GM23248 (cell line): ENCODE measurements at regions not wholly inside any gene's neighbourhood (a gene's known extent, or its start where the extent isn't known, plus 50 kb on each side); places are given as distances from the start of the nearest gene placed in this dataset.

Experiments
- EZH2 ChIP-seq: fragments of 200-600 bp; sonication (generic); IDR thresholded peaks from 2 replicates; pipeline ENCODE4 v1.6.1; 2018; ENCODE audit warnings: antibody characterized with exemption, mild to moderate bottlenecking; ENCODE audit not compliant: insufficient read depth, poor library complexity, severe bottlenecking
- EZH2phosphoT487 ChIP-seq: fragments of 200-600 bp; sonication (generic); IDR thresholded peaks from 2 replicates; pipeline ENCODE4 v1.6.1; 2018; ENCODE audit warnings: antibody characterized with exemption, moderate library complexity, mild to moderate bottlenecking, low read depth; ENCODE audit not compliant: insufficient read depth

DNA sequence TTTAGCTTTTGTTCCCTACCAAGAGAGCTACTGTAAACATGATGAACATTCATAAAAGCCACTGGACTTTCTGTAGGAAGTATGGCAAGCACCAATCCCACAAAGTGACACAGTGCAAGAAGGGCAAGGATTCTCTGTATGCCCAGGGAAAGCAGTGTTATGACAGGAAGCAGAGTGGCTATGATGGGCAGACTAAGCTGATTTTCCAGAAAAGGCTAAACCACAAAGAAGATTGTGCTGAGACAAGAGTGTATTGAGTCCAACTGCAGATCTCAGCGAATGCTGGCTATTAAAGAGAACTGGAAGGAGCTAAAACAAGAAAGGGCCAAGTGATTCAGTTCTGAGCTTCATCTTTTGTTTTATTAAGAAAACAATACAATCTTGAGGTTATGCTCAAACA, 60.5 kb upstream of the EFCAB3 start:
- TF ChIP-seq EZH2: no peak
- TF ChIP-seq EZH2phosphoT487: no peak
